Neural progenitor cell (in vitro differentiated cells): ENCODE measurements at regions not wholly inside any gene's neighbourhood (a gene's known extent, or its start where the extent isn't known, plus 50 kb on each side); places are given as distances from the start of the nearest gene placed in this dataset.

Source experiments
- DNase-seq: peaks from one replicate; pipeline ENCODE4 v3.0.0-alpha.2; 2016; ENCODE audit warnings: low spot score
- H2AFZ ChIP-seq: fragments of 200-600 bp; sonication (generic); replicated peaks from 2 replicates; pipeline ENCODE4 v1.6.1; 2016; ENCODE audit warnings: antibody characterized with exemption
- H3F3A ChIP-seq: fragments of 200-600 bp; sonication (generic); 2 replicates; pipeline ENCODE4 v1.6.1; 2016; ENCODE audit warnings: antibody characterized with exemption, low read depth
- H3K27ac ChIP-seq: fragments of 200-600 bp; sonication (generic); 2 replicates; pipeline ENCODE4 v1.5.1; 2016; ENCODE audit warnings: mild to moderate bottlenecking
- H3K27me3 ChIP-seq: fragments of 200-600 bp; sonication (generic); 2 replicates; pipeline ENCODE4 v1.6.1; 2016; ENCODE audit warnings: mild to moderate bottlenecking, moderate library complexity
- H3K36me3 ChIP-seq: fragments of 200-600 bp; sonication (generic); 2 replicates; pipeline ENCODE4 v1.5.1; 2016
- H3K4me1 ChIP-seq: fragments of 200-600 bp; sonication (generic); 2 replicates; pipeline ENCODE4 v1.6.1; 2016; ENCODE audit warnings: mixed run types
- H3K4me2 ChIP-seq: fragments of 200-600 bp; sonication (generic); 2 replicates; pipeline ENCODE4 v1.6.1; 2016
- H3K4me3 ChIP-seq: fragments of 200-600 bp; sonication (generic); 2 replicates; pipeline ENCODE4 v1.5.1; 2016
- H3K79me2 ChIP-seq: fragments of 200-600 bp; sonication (generic); 2 replicates; pipeline ENCODE4 v1.6.1; 2016; ENCODE audit warnings: low read depth
- H3K9ac ChIP-seq: fragments of 200-600 bp; sonication (generic); 2 replicates; pipeline ENCODE4 v1.6.1; 2016
- H3K9me3 ChIP-seq: fragments of 200-600 bp; sonication (generic); 2 replicates; pipeline ENCODE4 v1.5.1; 2016; ENCODE audit warnings: low read depth
- H4K20me1 ChIP-seq: fragments of 200-600 bp; sonication (generic); 2 replicates; pipeline ENCODE4 v1.6.1; 2016; ENCODE audit warnings: low read depth
- H3K27ac Mint-ChIP-seq: 3 replicates; pipeline ENCODE4 v1.8.0; 2021; ENCODE audit warnings: mixed read lengths
- H3K27me3 Mint-ChIP-seq: 2 replicates; pipeline ENCODE4 v1.8.0; 2022; ENCODE audit warnings: low read depth, mild to moderate bottlenecking, inconsistent platforms, moderate library complexity, mixed read lengths; ENCODE audit not compliant: insufficient read depth
- H3K36me3 Mint-ChIP-seq: 3 replicates; pipeline ENCODE4 v1.8.0; 2021; ENCODE audit warnings: mixed read lengths
- H3K4me1 Mint-ChIP-seq: 3 replicates; pipeline ENCODE4 v1.8.0; 2021; ENCODE audit warnings: mixed read lengths
- H3K4me3 Mint-ChIP-seq: 3 replicates; pipeline ENCODE4 v1.8.0; 2021; ENCODE audit warnings: mild to moderate bottlenecking, moderate library complexity, mixed read lengths
- H3K9me3 Mint-ChIP-seq: 3 replicates; pipeline ENCODE4 v1.8.0; 2020; ENCODE audit warnings: mixed read lengths
- CTCF ChIP-seq: fragments of 200-600 bp; sonication (generic); IDR thresholded peaks from 2 replicates; pipeline ENCODE4 v1.5.1; 2017; ENCODE audit warnings: antibody characterized with exemption, mild to moderate bottlenecking
- EZH2 ChIP-seq: fragments of 200-600 bp; sonication (generic); IDR thresholded peaks from 2 replicates; pipeline ENCODE4 v1.6.1; 2017; ENCODE audit warnings: antibody characterized with exemption, mild to moderate bottlenecking, moderate library complexity
- EZH2phosphoT487 ChIP-seq: fragments of 200-600 bp; sonication (generic); IDR thresholded peaks from 2 replicates; pipeline ENCODE4 v1.6.1; 2017; ENCODE audit warnings: antibody characterized with exemption

- H4K20me1 ChIP-seq, result no peaks in the 10 kb centered on the region
- peaks cover 7% of the 10 kb centered on the region for H3K4me1 Mint-ChIP-seq
Measured at GRCh38 chr14:84591827-84592445, 938.0 kb upstream of the FLRT2 start.

GRCh38 chr14:84592770-84593169 lies 937.2 kb upstream of the FLRT2 start:
- no peak overlapping the region for H3K27ac ChIP-seq
- no peaks in the 10 kb centered on the region for H3K79me2 ChIP-seq
- TF ChIP-seq CTCF, result no peak
- H3F3A ChIP-seq, result no peaks in the 10 kb centered on the region
- Mint-ChIP-seq H3K4me1 (peaks cover 7% of the 10 kb centered on the region), H3K36me3 (no peaks in the 10 kb centered on the region), H3K27me3 (no peaks in the 10 kb centered on the region), H3K4me3 (no peak overlapping the region), H3K9me3 (no peaks in the 10 kb centered on the region), H3K27ac (no peak overlapping the region)
- no peaks in the 10 kb centered on the region for H3K27me3 ChIP-seq
- no peaks in the 10 kb centered on the region for H3K9me3 ChIP-seq
- no peak overlapping the region for H3K9ac ChIP-seq
- no peak overlapping the region for H2AFZ ChIP-seq
- no peaks in the 10 kb centered on the region for H3K36me3 ChIP-seq
- H3K4me3 ChIP-seq, result no peak overlapping the region
- no peak overlapping the region for H3K4me2 ChIP-seq
- no peaks in the 10 kb centered on the region for H4K20me1 ChIP-seq
- no peak for DNase-seq
- no peaks in the 10 kb centered on the region for H3K4me1 ChIP-seq

More at GRCh38 chr14:84591827-84592445, 938.0 kb upstream of the FLRT2 start:
- Mint-ChIP-seq H3K4me3 (no peak overlapping the region), H3K9me3 (no peaks in the 10 kb centered on the region), H3K27ac (no peak overlapping the region), H3K36me3 (no peaks in the 10 kb centered on the region), H3K27me3 (no peaks in the 10 kb centered on the region)
- Histone ChIP-seq H3K79me2 (no peaks in the 10 kb centered on the region), H3K4me3 (no peak overlapping the region), H3F3A (no peaks in the 10 kb centered on the region), H3K9ac (no peak overlapping the region), H3K27me3 (no peaks in the 10 kb centered on the region), H3K4me1 (no peaks in the 10 kb centered on the region), H3K9me3 (no peaks in the 10 kb centered on the region), H3K27ac (no peak overlapping the region), H3K4me2 (no peak overlapping the region), H2AFZ (no peak overlapping the region), H3K36me3 (no peaks in the 10 kb centered on the region)
- no peak for TF ChIP-seq CTCF
- TF ChIP-seq EZH2phosphoT487, result no peak
- TF ChIP-seq EZH2, result no peak
- DNase-seq, result no peak

GRCh38 chr14:84610086-84610485 lies 919.9 kb upstream of the FLRT2 start:
- Histone ChIP-seq H3K4me2 (no peak overlapping the region), H3K27ac (no peak overlapping the region), H3K79me2 (no peaks in the 10 kb centered on the region), H3K27me3 (no peaks in the 10 kb centered on the region), H3K36me3 (no peaks in the 10 kb centered on the region), H3K4me3 (no peak overlapping the region), H4K20me1 (no peaks in the 10 kb centered on the region), H3K9me3 (no peaks in the 10 kb centered on the region), H3F3A (no peaks in the 10 kb centered on the region), H2AFZ (no peak overlapping the region), H3K9ac (no peak overlapping the region), H3K4me1 (no peaks in the 10 kb centered on the region)
- no peaks in the 10 kb centered on the region for H3K4me1 Mint-ChIP-seq
- H3K9me3 Mint-ChIP-seq, result no peaks in the 10 kb centered on the region
- no peaks in the 10 kb centered on the region for H3K27me3 Mint-ChIP-seq
- DNase-seq, result no peak
- H3K4me3 Mint-ChIP-seq, result no peak overlapping the region
- no peaks in the 10 kb centered on the region for H3K36me3 Mint-ChIP-seq
- TF ChIP-seq EZH2, result no peak
- no peak for TF ChIP-seq CTCF
- no peak for TF ChIP-seq EZH2phosphoT487
- H3K27ac Mint-ChIP-seq, result no peak overlapping the region
